Endothelial cell of umbilical vein (primary cell): ENCODE measurements at regions not wholly inside any gene's neighbourhood (a gene's known extent, or its start where the extent isn't known, plus 50 kb on each side); places are given as distances from the start of the nearest gene placed in this dataset.

Source experiments
- BruUV-seq: library from RNA; stranded (reverse); fragments of 400-500 nt; replicated peaks from 2 replicates; lab custom pipeline; 2021; lab: Mats Ljungman, UMichigan
- CTCF ChIA-PET: fragments of 300-600, 350-600 bp; sonication (Branson Sonifier 250); formaldehyde crosslinking; loops from one replicate; lab custom pipeline; 2021; ENCODE audit warnings: antibody characterized with exemption, inconsistent platforms; lab: Charles Lee
- POLR2A ChIA-PET: fragments of 300-600, 350-600 bp; sonication (Branson Sonifier 250); formaldehyde crosslinking; loops from one replicate; lab custom pipeline; 2021; ENCODE audit warnings: antibody characterized with exemption, inconsistent platforms; lab: Charles Lee
- DNase-seq: peaks from one replicate; pipeline ENCODE4 v3.0.0-alpha.2; 2011; ENCODE audit warnings: low read depth, low spot score
- FAIRE-seq: peaks from 2 replicates; lab custom pipeline; 2011; peaks lifted over from hg19 to GRCh38; lab: Jason Lieb, UNC
- H2AFZ ChIP-seq: 2 replicates; pipeline ENCODE4 v1.6.0; 2012; ENCODE audit warnings: low read depth, low read length, control low read depth, inconsistent platforms
- H3K27ac ChIP-seq: 2 replicates; pipeline ENCODE4 v1.5.1; 2011; ENCODE audit warnings: low read depth, mild to moderate bottlenecking, control low read depth, low read length, moderate library complexity; ENCODE audit not compliant: insufficient read depth
- H3K27me3 ChIP-seq, 2 experiments: 2 replicates each; pipeline versions ENCODE4 v1.6.0 to v1.6.1; 2011; ENCODE audit warnings: low read length in 2 of 2, mixed read lengths in 1 of 2; ENCODE audit not compliant: control insufficient read depth in 2 of 2, insufficient read depth in 2 of 2
- H3K36me3 ChIP-seq, 2 experiments: 2 replicates in 1 of 2; 3 replicates in 1 of 2; pipeline ENCODE4 v1.5.1; 2011; ENCODE audit warnings: low read length in 2 of 2, mild to moderate bottlenecking in 1 of 2, moderate library complexity in 1 of 2; ENCODE audit not compliant: control insufficient read depth in 2 of 2, insufficient read depth in 2 of 2; ENCODE audit errors: extremely low read depth in 1 of 2
- H3K4me1 ChIP-seq: 3 replicates; pipeline ENCODE4 v1.5.1; 2011; ENCODE audit warnings: mild to moderate bottlenecking, low read length; ENCODE audit not compliant: control insufficient read depth, insufficient read depth; ENCODE audit errors: extremely low read depth
- H3K4me2 ChIP-seq: 2 replicates; pipeline ENCODE4 v1.6.1; 2011; ENCODE audit warnings: low read length, control low read depth, mixed read lengths; ENCODE audit not compliant: insufficient read depth
- H3K4me3 ChIP-seq, 3 experiments: fragments of 200-600 bp in 1 of 3; sonication (generic), shearing (Covaris generic) in 1 of 3; replicated peaks in 1 of 3; 2 replicates each; pipeline ENCODE4 v1.5.1; 2011 to 2016; ENCODE audit warnings: control low read depth in 3 of 3, low read length in 3 of 3, mild to moderate bottlenecking in 2 of 3, inconsistent platforms in 1 of 3, low read depth in 1 of 3, moderate library complexity in 1 of 3; ENCODE audit not compliant: insufficient read depth in 1 of 3
- H3K79me2 ChIP-seq: 2 replicates; pipeline ENCODE4 v1.6.0; 2012; ENCODE audit warnings: low read length, inconsistent platforms; ENCODE audit not compliant: control insufficient read depth, insufficient read depth
- H3K9ac ChIP-seq: replicated peaks from 2 replicates; pipeline ENCODE3; 2011; ENCODE audit warnings: low read length, control low read depth; ENCODE audit not compliant: insufficient read depth; ENCODE audit errors: extremely low read depth
- H3K9me1 ChIP-seq: replicated peaks from 3 replicates; pipeline ENCODE4 v1.6.0; 2011; ENCODE audit warnings: mild to moderate bottlenecking, low read length; ENCODE audit not compliant: control insufficient read depth, insufficient read depth; ENCODE audit errors: extremely low read depth
- H3K9me3 ChIP-seq: replicated peaks from 2 replicates; pipeline ENCODE4 v1.5.1; 2012; ENCODE audit warnings: low read length, inconsistent platforms; ENCODE audit not compliant: control insufficient read depth, insufficient read depth
- H4K20me1 ChIP-seq: replicated peaks from 2 replicates; pipeline ENCODE3; 2011; ENCODE audit warnings: mild to moderate bottlenecking, low read length; ENCODE audit not compliant: control insufficient read depth, insufficient read depth; ENCODE audit errors: extremely low read depth
- EZH2 ChIP-seq: IDR thresholded peaks from 2 replicates; pipeline ENCODE4 v1.6.1; 2012; ENCODE audit warnings: borderline replicate concordance, low read depth, mild to moderate bottlenecking, moderate library complexity, low read length, inconsistent platforms; ENCODE audit not compliant: severe bottlenecking
- FOS ChIP-seq: IDR thresholded peaks from 2 replicates; pipeline ENCODE4 v1.6.1; 2011; ENCODE audit warnings: mild to moderate bottlenecking, low read length, moderate library complexity, borderline replicate concordance; ENCODE audit not compliant: insufficient read depth
- MYC ChIP-seq: IDR thresholded peaks from one replicate; pipeline ENCODE4 v1.6.1; 2011; ENCODE audit warnings: mild to moderate bottlenecking, low read depth, low read length
- POLR2AphosphoS5 ChIP-seq: IDR thresholded peaks from 2 replicates; pipeline ENCODE4 v1.6.1; 2012; ENCODE audit warnings: low read depth, mild to moderate bottlenecking, control low read depth, low read length, moderate library complexity; ENCODE audit not compliant: insufficient read depth
- dilution Hi-C: fragments of 300-500 bp; cut with MboI; formaldehyde crosslinking; loops from one replicate; pipeline ENCODE4 v1.15.0; 2019; ENCODE audit warnings: low sequenced_read_pairs; ENCODE audit not compliant: extremely low pct_ligation_motif_present
- intact Hi-C: fragments of 100-400 bp; cut with micrococcal nuclease; formaldehyde crosslinking; loops from one replicate; pipeline ENCODE4 v1.10.0; 2022

GRCh38 chr6:92274588-92274987, 1144.8 kb downstream of the EPHA7 start:
- TF ChIP-seq POLR2AphosphoS5 (no peak), MYC (no peak)
- no peak overlapping the region for H3K27ac ChIP-seq
- no peaks in the 10 kb centered on the region for H3K36me3 ChIP-seq
- H3K9ac ChIP-seq: no peak overlapping the region
- no peaks in the 10 kb centered on the region for H3K27me3 ChIP-seq
- no peak overlapping the region for H2AFZ ChIP-seq
- no peaks in the 10 kb centered on the region for H3K4me1 ChIP-seq
- BruUV-seq: no TSS peak
- H4K20me1 ChIP-seq: no peaks in the 10 kb centered on the region
- dilution Hi-C loops: no loop called here
- H3K9me1 ChIP-seq: no peaks in the 10 kb centered on the region
- FAIRE-seq (no peak), DNase-seq (no peak)
- POLR2A ChIA-PET: no interaction called here
- no peak overlapping the region for H3K4me2 ChIP-seq
- H3K79me2 ChIP-seq: no peaks in the 10 kb centered on the region
- CTCF ChIA-PET: no interaction called here
- H3K9me3 ChIP-seq: no peaks in the 10 kb centered on the region
- H3K4me3 ChIP-seq: no peak overlapping the region
- intact Hi-C loops: no loop called here

DNA sequence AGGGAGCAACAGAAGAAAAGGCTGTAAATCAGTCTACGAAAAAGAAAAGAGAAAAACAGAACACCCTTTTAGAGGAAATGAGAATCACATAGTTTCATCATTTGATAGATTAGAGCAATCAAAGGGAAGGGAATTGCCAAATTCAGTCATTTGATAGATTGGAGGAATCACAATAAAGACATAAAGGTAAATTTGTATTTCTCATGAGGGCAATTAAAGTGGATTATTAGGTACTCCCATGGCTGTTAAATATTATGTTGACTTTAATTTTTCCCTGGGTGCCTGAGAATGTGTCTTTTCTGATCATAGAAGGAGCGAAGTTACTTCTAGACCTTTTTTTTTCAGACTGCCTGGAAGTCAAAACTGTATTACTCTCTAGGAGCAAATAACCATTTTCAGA, 1145.7 kb downstream of the EPHA7 start:
- BruUV-seq: no TSS peak
- H3K27me3 ChIP-seq: no peaks in the 10 kb centered on the region
- no peaks in the 10 kb centered on the region for H4K20me1 ChIP-seq
- intact Hi-C loops (no loop called here), dilution Hi-C loops (no loop called here)
- H3K9me1 ChIP-seq: no peaks in the 10 kb centered on the region
- CTCF ChIA-PET: no interaction called here
- H3K4me1 ChIP-seq: no peaks in the 10 kb centered on the region
- no peak for FAIRE-seq
- H3K9ac ChIP-seq: no peak overlapping the region
- H3K36me3 ChIP-seq: no peaks in the 10 kb centered on the region
- no peak for DNase-seq
- H3K79me2 ChIP-seq: no peaks in the 10 kb centered on the region
- POLR2A ChIA-PET: no interaction called here
- no peak overlapping the region for H3K27ac ChIP-seq
- no peak overlapping the region for H2AFZ ChIP-seq
- no peaks in the 10 kb centered on the region for H3K9me3 ChIP-seq
- no peak overlapping the region for H3K4me2 ChIP-seq
- no peak overlapping the region for H3K4me3 ChIP-seq
- TF ChIP-seq FOS (no peak), EZH2 (no peak)
